GM21717 (cell line): ENCODE measurements at regions not wholly inside any gene's neighbourhood (a gene's known extent, or its start where the extent isn't known, plus 50 kb on each side); places are given as distances from the start of the nearest gene placed in this dataset.
"Not testable (repeated sequence)": the region's sequence is repeated elsewhere in the genome, so short reads cannot be mapped to it uniquely, and the experiment has no call there.

Experiments
- ATAC-seq: cut with Tn5 transposase; IDR thresholded peaks from one replicate; pipeline ENCODE4 v1.9.1; 2021; ENCODE audit warnings: mild to moderate bottlenecking, moderate library complexity; ENCODE audit not compliant: unreplicated experiment

GRCh38 chr3:170670504-170670903, 84.6 kb upstream of the SLC7A14 start:
- ATAC-seq = no peak

GRCh38 chr3:170662986-170663385, 77.1 kb upstream of the SLC7A14 start:
- ATAC-seq = not testable (repeated sequence)

GRCh38 chr3:170660139-170660538, 74.3 kb upstream of the SLC7A14 start:
- ATAC-seq = no peak

- no peak for ATAC-seq
These were observed 71.4 kb upstream of the SLC7A14 start for GRCh38 chr3:170657312-170657711.

GRCh38 chr3:170656284-170656683, 70.4 kb upstream of the SLC7A14 start:
- no peak for ATAC-seq

GRCh38 chr3:170653801-170654200, 67.9 kb upstream of the SLC7A14 start:
- no peak for ATAC-seq

- no peak for ATAC-seq
These were observed 65.5 kb upstream of the SLC7A14 start for GRCh38 chr3:170651260-170651845.

GRCh38 chr3:170650557-170650956, 64.7 kb upstream of the SLC7A14 start:
- not testable (repeated sequence) for ATAC-seq

GRCh38 chr3:170644711-170645110, 58.8 kb upstream of the SLC7A14 start:
- ATAC-seq = no peak

GRCh38 chr3:170643831-170644230, 58.0 kb upstream of the SLC7A14 start:
- no peak for ATAC-seq

- ATAC-seq = no peak
These were observed 57.2 kb upstream of the SLC7A14 start for GRCh38 chr3:170642882-170643601.

- ATAC-seq = no peak
These were observed 55.8 kb upstream of the SLC7A14 start for GRCh38 chr3:170641510-170642236.

- no peak for ATAC-seq
These were observed 54.9 kb upstream of the SLC7A14 start for GRCh38 chr3:170640737-170641171.

GRCh38 chr3:170638988-170639387, 53.1 kb upstream of the SLC7A14 start:
- ATAC-seq = no peak

GRCh38 chr3:170637306-170637705, 51.4 kb upstream of the SLC7A14 start:
- no peak for ATAC-seq

GRCh38 chr3:170636400-170636973, 50.6 kb upstream of the SLC7A14 start:
- ATAC-seq = no peak
